DOHH2 (cell line): ENCODE measurements at regions not wholly inside any gene's neighbourhood (a gene's known extent, or its start where the extent isn't known, plus 50 kb on each side); places are given as distances from the start of the nearest gene placed in this dataset.

Source experiments
- EZH2phosphoT487 ChIP-seq: fragments of 200-600 bp; sonication (generic); IDR thresholded peaks from 2 replicates; pipeline ENCODE4 v1.6.1; 2017; ENCODE audit warnings: borderline replicate concordance, mild to moderate bottlenecking, antibody characterized with exemption, low read length, moderate library complexity, mixed read lengths
- TF ChIP-seq, protein P1 (sequence below): fragments of 200-600 bp; sonication (generic); IDR thresholded peaks from one replicate; pipeline ENCODE4 v1.5.1; 2014; ENCODE audit warnings: antibody characterized with exemption, mild to moderate bottlenecking, low read depth, low read length; ENCODE audit not compliant: poor library complexity, severe bottlenecking

DNA sequence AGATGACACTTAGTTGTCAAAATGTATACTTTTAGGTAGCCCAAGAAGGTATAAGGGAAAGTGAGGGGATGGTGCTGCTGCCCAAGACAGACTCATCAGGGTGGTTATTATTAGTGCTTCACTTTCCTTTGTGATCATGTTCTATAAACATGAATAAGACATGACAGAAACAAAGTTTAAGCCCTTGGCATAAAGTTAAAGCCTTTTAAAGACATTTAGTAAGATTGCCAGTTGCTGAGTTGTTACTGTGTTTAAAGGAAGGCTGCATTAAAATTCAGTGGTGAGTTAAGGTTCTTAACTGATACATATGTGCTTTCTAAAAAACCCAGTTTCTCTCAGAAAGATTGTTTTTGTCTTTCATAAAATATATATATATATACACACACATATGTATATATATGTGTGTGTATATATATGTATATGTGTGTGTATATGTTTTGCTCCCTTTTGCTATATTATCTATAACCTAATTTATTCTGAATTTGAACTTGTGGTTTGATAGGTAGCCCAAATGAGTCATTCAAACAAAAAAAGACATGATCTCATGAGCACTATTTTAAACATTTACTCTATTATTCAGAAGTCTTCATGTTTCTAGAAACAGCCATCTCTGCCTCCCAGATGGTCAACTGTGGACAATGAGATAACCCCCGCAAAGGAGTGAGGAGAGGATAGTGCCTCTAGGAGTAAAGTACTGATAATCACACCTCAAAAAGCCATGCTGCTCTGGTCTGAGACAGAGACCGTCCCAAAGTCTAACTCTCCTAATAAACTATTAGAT is 98.1 kb upstream of the OTUD4 start:
- TF ChIP-seq, protein P1, sequence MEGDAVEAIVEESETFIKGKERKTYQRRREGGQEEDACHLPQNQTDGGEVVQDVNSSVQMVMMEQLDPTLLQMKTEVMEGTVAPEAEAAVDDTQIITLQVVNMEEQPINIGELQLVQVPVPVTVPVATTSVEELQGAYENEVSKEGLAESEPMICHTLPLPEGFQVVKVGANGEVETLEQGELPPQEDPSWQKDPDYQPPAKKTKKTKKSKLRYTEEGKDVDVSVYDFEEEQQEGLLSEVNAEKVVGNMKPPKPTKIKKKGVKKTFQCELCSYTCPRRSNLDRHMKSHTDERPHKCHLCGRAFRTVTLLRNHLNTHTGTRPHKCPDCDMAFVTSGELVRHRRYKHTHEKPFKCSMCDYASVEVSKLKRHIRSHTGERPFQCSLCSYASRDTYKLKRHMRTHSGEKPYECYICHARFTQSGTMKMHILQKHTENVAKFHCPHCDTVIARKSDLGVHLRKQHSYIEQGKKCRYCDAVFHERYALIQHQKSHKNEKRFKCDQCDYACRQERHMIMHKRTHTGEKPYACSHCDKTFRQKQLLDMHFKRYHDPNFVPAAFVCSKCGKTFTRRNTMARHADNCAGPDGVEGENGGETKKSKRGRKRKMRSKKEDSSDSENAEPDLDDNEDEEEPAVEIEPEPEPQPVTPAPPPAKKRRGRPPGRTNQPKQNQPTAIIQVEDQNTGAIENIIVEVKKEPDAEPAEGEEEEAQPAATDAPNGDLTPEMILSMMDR: no peak
- TF ChIP-seq EZH2phosphoT487: no peak
